ENCODE measurements at regions not wholly inside any gene's neighbourhood (a gene's known extent, or its start where the extent isn't known, plus 50 kb on each side); places are given as distances from the start of the nearest gene placed in this dataset.

GRCh38 chr6:121000381-121000780 is 333.9 kb downstream of the TBC1D32 start:
- FAIRE-seq = no peak
- no peak overlapping the region for H3K27ac ChIP-seq (ENCODE audit: extremely low read length, insufficient read depth, low read length)
- ATAC-seq = no peak
- TF ChIP-seq MLLT10 (CRISPR knock-in tag; IDR thresholded peaks at IDR 0.05) = no peak
- TF ChIP-seq NCOA1 (CRISPR knock-in tag; IDR thresholded peaks at IDR 0.05) = no peak
- no peak for TF ChIP-seq FOSL1 (CRISPR knock-in tag; IDR thresholded peaks at IDR 0.05; ENCODE audit: borderline replicate concordance)
- TF ChIP-seq TSC22D2 (CRISPR knock-in tag; IDR thresholded peaks at IDR 0.05; ENCODE audit: borderline replicate concordance) = no peak
- TF ChIP-seq HNF1B (CRISPR knock-in tag; IDR thresholded peaks at IDR 0.05) = no peak
- TF ChIP-seq ZNF724P (CRISPR knock-in tag; IDR thresholded peaks at IDR 0.05; ENCODE audit: borderline replicate concordance) = no peak
- no peak for TF ChIP-seq PAF1 (CRISPR knock-in tag; IDR thresholded peaks at IDR 0.05)
- no peak for TF ChIP-seq SIN3A (IDR thresholded peaks at IDR 0.05; ENCODE audit: borderline replicate concordance, low read depth, low read length)
- no peak for TF ChIP-seq TARDBP (CRISPR knock-in tag; IDR thresholded peaks at IDR 0.05)
- no peak for TF ChIP-seq KLF11 (CRISPR knock-in tag; IDR thresholded peaks at IDR 0.05)
- TF ChIP-seq EED (CRISPR knock-in tag; IDR thresholded peaks at IDR 0.05) = no peak
- TF ChIP-seq ZBTB7A (CRISPR knock-in tag; IDR thresholded peaks at IDR 0.05) = no peak
- TF ChIP-seq, protein P1, sequence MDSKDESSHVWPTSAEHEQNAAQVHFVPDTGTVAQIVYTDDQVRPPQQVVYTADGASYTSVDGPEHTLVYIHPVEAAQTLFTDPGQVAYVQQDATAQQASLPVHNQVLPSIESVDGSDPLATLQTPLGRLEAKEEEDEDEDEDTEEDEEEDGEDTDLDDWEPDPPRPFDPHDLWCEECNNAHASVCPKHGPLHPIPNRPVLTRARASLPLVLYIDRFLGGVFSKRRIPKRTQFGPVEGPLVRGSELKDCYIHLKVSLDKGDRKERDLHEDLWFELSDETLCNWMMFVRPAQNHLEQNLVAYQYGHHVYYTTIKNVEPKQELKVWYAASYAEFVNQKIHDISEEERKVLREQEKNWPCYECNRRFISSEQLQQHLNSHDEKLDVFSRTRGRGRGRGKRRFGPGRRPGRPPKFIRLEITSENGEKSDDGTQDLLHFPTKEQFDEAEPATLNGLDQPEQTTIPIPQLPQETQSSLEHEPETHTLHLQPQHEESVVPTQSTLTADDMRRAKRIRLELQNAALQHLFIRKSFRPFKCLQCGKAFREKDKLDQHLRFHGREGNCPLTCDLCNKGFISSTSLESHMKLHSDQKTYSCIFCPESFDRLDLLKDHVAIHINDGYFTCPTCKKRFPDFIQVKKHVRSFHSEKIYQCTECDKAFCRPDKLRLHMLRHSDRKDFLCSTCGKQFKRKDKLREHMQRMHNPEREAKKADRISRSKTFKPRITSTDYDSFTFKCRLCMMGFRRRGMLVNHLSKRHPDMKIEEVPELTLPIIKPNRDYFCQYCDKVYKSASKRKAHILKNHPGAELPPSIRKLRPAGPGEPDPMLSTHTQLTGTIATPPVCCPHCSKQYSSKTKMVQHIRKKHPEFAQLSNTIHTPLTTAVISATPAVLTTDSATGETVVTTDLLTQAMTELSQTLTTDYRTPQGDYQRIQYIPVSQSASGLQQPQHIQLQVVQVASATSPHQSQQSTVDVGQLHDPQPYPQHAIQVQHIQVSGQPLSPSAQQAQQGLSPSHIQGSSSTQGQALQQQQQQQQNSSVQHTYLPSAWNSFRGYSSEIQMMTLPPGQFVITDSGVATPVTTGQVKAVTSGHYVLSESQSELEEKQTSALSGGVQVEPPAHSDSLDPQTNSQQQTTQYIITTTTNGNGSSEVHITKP (CRISPR knock-in tag; IDR thresholded peaks at IDR 0.05; ENCODE audit: low read depth) = no peak
- TF ChIP-seq ZKSCAN8 (CRISPR knock-in tag; IDR thresholded peaks at IDR 0.05; ENCODE audit: borderline replicate concordance) = no peak
- no peak for TF ChIP-seq ZNF777 (CRISPR knock-in tag; IDR thresholded peaks at IDR 0.05)
- no peak for TF ChIP-seq ATRX (CRISPR knock-in tag; IDR thresholded peaks at IDR 0.05; ENCODE audit: borderline replicate concordance)
- TF ChIP-seq HNF4G (IDR thresholded peaks at IDR 0.05; ENCODE audit: borderline replicate concordance, low read depth, low read length) = no peak
- TF ChIP-seq HNF4G (CRISPR knock-in tag; IDR thresholded peaks at IDR 0.05; ENCODE audit: borderline replicate concordance, low read depth) = no peak
- TF ChIP-seq NFIC (IDR thresholded peaks at IDR 0.05; ENCODE audit: low read length) = no peak
- no peak for TF ChIP-seq PHF20 (CRISPR knock-in tag; IDR thresholded peaks at IDR 0.05)
- TF ChIP-seq CBX5 (CRISPR knock-in tag; IDR thresholded peaks at IDR 0.05; ENCODE audit: borderline replicate concordance) = no peak
- intact Hi-C loops (cut with micrococcal nuclease; ENCODE audit: unreplicated experiment) (no loop called here), in situ Hi-C loops (cut with HindIII; ENCODE audit: extremely low pct_ligation_motif_present, low pct_unique_long_range_greater_than_20kb) (no loop called here)
- H3K79me2 ChIP-seq (ENCODE audit: insufficient read depth, low read length) = no peaks in the 10 kb centered on the region
- H3K4me3 ChIP-seq (replicated peaks in 1 of 3; ENCODE audit: insufficient read depth in 1 of 3, low read depth in 2 of 3, low read length in 3 of 3) = no peak overlapping the region
- no peaks in the 10 kb centered on the region for H3K9me3 ChIP-seq (ENCODE audit: low read length)
- DNase-seq (ENCODE audit: low spot score) = no peak
- H3K36me3 ChIP-seq (replicated peaks in 1 of 2; ENCODE audit: control insufficient read depth in 1 of 2, insufficient read depth in 2 of 2, low read length in 2 of 2) = no peaks in the 10 kb centered on the region
- no TSS peak for BruUV-seq (replicated peaks)
- H3K4me1 ChIP-seq (ENCODE audit: insufficient read depth, low read length) = no peaks in the 10 kb centered on the region
- 13% methylated on average over 5 of the region's 5 CpGs for WGBS (ENCODE audit: low lambda C conversion rate)
- H3K4me2 ChIP-seq (ENCODE audit: low read depth, low read length) = no peak overlapping the region
- no peak overlapping the region for H2AFZ ChIP-seq (ENCODE audit: low read length)
- CTCF ChIA-PET (ENCODE audit: low intra/inter-chr PET ratio, low total read pairs) = no interaction called here
- no peak overlapping the region for H3K9ac ChIP-seq (ENCODE audit: insufficient read depth, low read depth, low read length)
- no peaks in the 10 kb centered on the region for H4K20me1 ChIP-seq (ENCODE audit: insufficient read depth, low read length)
- POLR2A ChIA-PET = no interaction called here
- H3K27me3 ChIP-seq (ENCODE audit: control insufficient read depth in 1 of 2, insufficient read depth in 2 of 2, low read length in 2 of 2) = no peaks in the 10 kb centered on the region
